HEK293T (cell line): ENCODE measurements at regions not wholly inside any gene's neighbourhood (a gene's known extent, or its start where the extent isn't known, plus 50 kb on each side); places are given as distances from the start of the nearest gene placed in this dataset.

Experiments used
- FOXM1 ChIP-seq: fragments of 450-650 bp; IDR thresholded peaks from 2 replicates; pipeline ENCODE4 v1.6.1; 2017; ENCODE audit warnings: mild to moderate bottlenecking, borderline replicate concordance
- LEF1 ChIP-seq: fragments of 450-650 bp; IDR thresholded peaks from 2 replicates; pipeline ENCODE4 v1.6.1; 2017; ENCODE audit warnings: mild to moderate bottlenecking, borderline replicate concordance

GRCh38 chr10:80805343-80806020 is 267.8 kb downstream of the SH2D4B start:
- TF ChIP-seq FOXM1 (no peak), LEF1 (no peak)
